HG02884 (cell line): ENCODE measurements at regions not wholly inside any gene's neighbourhood (a gene's known extent, or its start where the extent isn't known, plus 50 kb on each side); places are given as distances from the start of the nearest gene placed in this dataset.
"Not testable (repeated sequence)": the region's sequence is repeated elsewhere in the genome, so short reads cannot be mapped to it uniquely, and the experiment has no call there.

Source experiments
- ATAC-seq: cut with Tn5 transposase; IDR thresholded peaks from one replicate; pipeline ENCODE4 v1.9.1; 2021; ENCODE audit warnings: mild to moderate bottlenecking, moderate library complexity; ENCODE audit not compliant: unreplicated experiment

GRCh38 chr22:47407461-47408025, 645.1 kb downstream of the TBC1D22A start:
- no peak for ATAC-seq

GRCh38 chr22:47406896-47407295, 644.4 kb downstream of the TBC1D22A start:
- no peak for ATAC-seq

GRCh38 chr22:47406180-47406834, 643.9 kb downstream of the TBC1D22A start:
- no peak for ATAC-seq

GRCh38 chr22:47405222-47405621, 642.8 kb downstream of the TBC1D22A start:
- ATAC-seq = not testable (repeated sequence)

GRCh38 chr22:47402876-47403525, 640.6 kb downstream of the TBC1D22A start:
- ATAC-seq = no peak

- no peak for ATAC-seq
Measured at GRCh38 chr22:47401976-47402770, 639.7 kb downstream of the TBC1D22A start.

GRCh38 chr22:47401592-47401898, 639.1 kb downstream of the TBC1D22A start:
- ATAC-seq = no peak

GRCh38 chr22:47400701-47401591, 638.5 kb downstream of the TBC1D22A start:
- ATAC-seq = no peak

- ATAC-seq = not testable (repeated sequence)
Measured at GRCh38 chr22:47400131-47400530, 637.7 kb downstream of the TBC1D22A start.

GRCh38 chr22:47398921-47399790, 636.7 kb downstream of the TBC1D22A start:
- ATAC-seq = no peak

- no peak for ATAC-seq
Measured at GRCh38 chr22:47398491-47398890, 636.0 kb downstream of the TBC1D22A start.

- no peak for ATAC-seq
Measured at GRCh38 chr22:47397673-47398072, 635.2 kb downstream of the TBC1D22A start.

GRCh38 chr22:47396515-47396914, 634.1 kb downstream of the TBC1D22A start:
- no peak for ATAC-seq

- ATAC-seq = no peak
Measured at GRCh38 chr22:47396105-47396504, 633.7 kb downstream of the TBC1D22A start.

- no peak for ATAC-seq
Measured at GRCh38 chr22:47395481-47395880, 633.0 kb downstream of the TBC1D22A start.

GRCh38 chr22:47394504-47395440, 632.3 kb downstream of the TBC1D22A start:
- ATAC-seq = no peak

- no peak for ATAC-seq
Measured at GRCh38 chr22:47393191-47393590, 630.7 kb downstream of the TBC1D22A start.

GRCh38 chr22:47392729-47393128, 630.3 kb downstream of the TBC1D22A start:
- ATAC-seq = no peak

- no peak for ATAC-seq
Measured at GRCh38 chr22:47392054-47392347, 629.6 kb downstream of the TBC1D22A start.
